ENCODE measurements at regions not wholly inside any gene's neighbourhood (a gene's known extent, or its start where the extent isn't known, plus 50 kb on each side); places are given as distances from the start of the nearest gene placed in this dataset.

- H3K4me3 Mint-ChIP-seq: no peak overlapping the region
- ChIA-PET POLR2A (no interaction called here), CTCF (no interaction called here)
- H3K27ac Mint-ChIP-seq: no peak overlapping the region
- no peak for DNase-seq
- no peaks in the 10 kb centered on the region for H3K4me1 Mint-ChIP-seq (ENCODE audit: low read depth)
- no peak for ATAC-seq
- H3K27me3 Mint-ChIP-seq (ENCODE audit: low read depth): no peaks in the 10 kb centered on the region
- no peaks in the 10 kb centered on the region for H3K36me3 Mint-ChIP-seq (ENCODE audit: low read depth)
- no peaks in the 10 kb centered on the region for H3K9me3 Mint-ChIP-seq (ENCODE audit: insufficient read depth)
Measured at GRCh38 chr10:29007370-29007747, 281.5 kb upstream of the LYZL1 start.

- Mint-ChIP-seq H3K27ac (no peak overlapping the region), H3K36me3 (ENCODE audit: low read depth) (no peaks in the 10 kb centered on the region), H3K27me3 (ENCODE audit: low read depth) (no peaks in the 10 kb centered on the region), H3K9me3 (ENCODE audit: insufficient read depth) (no peaks in the 10 kb centered on the region), H3K4me1 (ENCODE audit: low read depth) (no peaks in the 10 kb centered on the region), H3K4me3 (no peak overlapping the region)
- DNase-seq (no peak), ATAC-seq (no peak)
- CTCF ChIA-PET: no interaction called here
- POLR2A ChIA-PET: no interaction called here
Measured at GRCh38 chr10:29007748-29008610, 280.9 kb upstream of the LYZL1 start.

GRCh38 chr10:29009464-29009863 lies 279.4 kb upstream of the LYZL1 start:
- no peaks in the 10 kb centered on the region for H3K27me3 Mint-ChIP-seq (ENCODE audit: low read depth)
- H3K4me3 Mint-ChIP-seq: no peak overlapping the region
- POLR2A ChIA-PET: no interaction called here
- H3K9me3 Mint-ChIP-seq (ENCODE audit: insufficient read depth): no peaks in the 10 kb centered on the region
- H3K27ac Mint-ChIP-seq: no peak overlapping the region
- no peaks in the 10 kb centered on the region for H3K36me3 Mint-ChIP-seq (ENCODE audit: low read depth)
- ATAC-seq: no peak
- CTCF ChIA-PET: no interaction called here
- no peaks in the 10 kb centered on the region for H3K4me1 Mint-ChIP-seq (ENCODE audit: low read depth)
- DNase-seq: no peak

GRCh38 chr10:29011516-29011915 lies 277.4 kb upstream of the LYZL1 start:
- no peaks in the 10 kb centered on the region for H3K4me1 Mint-ChIP-seq (ENCODE audit: low read depth)
- ChIA-PET POLR2A (no interaction called here), CTCF (no interaction called here)
- no peaks in the 10 kb centered on the region for H3K36me3 Mint-ChIP-seq (ENCODE audit: low read depth)
- no peaks in the 10 kb centered on the region for H3K27me3 Mint-ChIP-seq (ENCODE audit: low read depth)
- ATAC-seq (no peak), DNase-seq (no peak)
- H3K9me3 Mint-ChIP-seq (ENCODE audit: insufficient read depth): no peaks in the 10 kb centered on the region
- no peak overlapping the region for H3K27ac Mint-ChIP-seq
- H3K4me3 Mint-ChIP-seq: no peak overlapping the region

GRCh38 chr10:29012926-29013554 lies 275.8 kb upstream of the LYZL1 start:
- H3K4me3 Mint-ChIP-seq: no peak overlapping the region
- H3K36me3 Mint-ChIP-seq (ENCODE audit: low read depth): no peaks in the 10 kb centered on the region
- POLR2A ChIA-PET: no interaction called here

GRCh38 chr10:29021591-29021990 lies 267.3 kb upstream of the LYZL1 start:
- no peak for DNase-seq
- no peaks in the 10 kb centered on the region for H3K4me1 Mint-ChIP-seq (ENCODE audit: low read depth)
- H3K36me3 Mint-ChIP-seq (ENCODE audit: low read depth): no peaks in the 10 kb centered on the region
- no peak for ATAC-seq
- ChIA-PET CTCF (no interaction called here), POLR2A (no interaction called here)
- H3K4me3 Mint-ChIP-seq: no peak overlapping the region
- no peaks in the 10 kb centered on the region for H3K9me3 Mint-ChIP-seq (ENCODE audit: insufficient read depth)
- no peak overlapping the region for H3K27ac Mint-ChIP-seq
- H3K27me3 Mint-ChIP-seq (ENCODE audit: low read depth): no peaks in the 10 kb centered on the region

More at GRCh38 chr10:29012926-29013554, 275.8 kb upstream of the LYZL1 start:
- H3K27ac Mint-ChIP-seq: no peak overlapping the region
- H3K27me3 Mint-ChIP-seq (ENCODE audit: low read depth): no peaks in the 10 kb centered on the region
- no peak for ATAC-seq
- H3K9me3 Mint-ChIP-seq (ENCODE audit: insufficient read depth): no peaks in the 10 kb centered on the region
- DNase-seq: no peak
- CTCF ChIA-PET: no interaction called here
- no peaks in the 10 kb centered on the region for H3K4me1 Mint-ChIP-seq (ENCODE audit: low read depth)

- ChIA-PET POLR2A (interaction anchor here (0.7 kb wide), 1 partner anchor 410 kb away, joined by 6 read pairs; no protein-coding TSS in a partner anchor), CTCF (no interaction called here)
- H3K4me1 Mint-ChIP-seq (ENCODE audit: low read depth): no peaks in the 10 kb centered on the region
- DNase-seq: no peak
- H3K4me3 Mint-ChIP-seq: no peak overlapping the region
- H3K9me3 Mint-ChIP-seq (ENCODE audit: insufficient read depth): no peaks in the 10 kb centered on the region
- no peak for ATAC-seq
- no peaks in the 10 kb centered on the region for H3K27me3 Mint-ChIP-seq (ENCODE audit: low read depth)
- no peak overlapping the region for H3K27ac Mint-ChIP-seq
- no peaks in the 10 kb centered on the region for H3K36me3 Mint-ChIP-seq (ENCODE audit: low read depth)
Measured at GRCh38 chr10:29022513-29022912, 266.4 kb upstream of the LYZL1 start.

GRCh38 chr10:29023678-29024077 lies 265.2 kb upstream of the LYZL1 start:
- Mint-ChIP-seq H3K4me3 (no peak overlapping the region), H3K4me1 (ENCODE audit: low read depth) (no peaks in the 10 kb centered on the region), H3K36me3 (ENCODE audit: low read depth) (no peaks in the 10 kb centered on the region), H3K27ac (no peak overlapping the region), H3K27me3 (ENCODE audit: low read depth) (no peaks in the 10 kb centered on the region), H3K9me3 (ENCODE audit: insufficient read depth) (no peaks in the 10 kb centered on the region)
- ChIA-PET POLR2A (no interaction called here), CTCF (no interaction called here)
- DNase-seq (no peak), ATAC-seq (no peak)

GRCh38 chr10:29026065-29026797 lies 262.6 kb upstream of the LYZL1 start:
- DNase-seq (no peak), ATAC-seq (no peak)
- Mint-ChIP-seq H3K4me1 (ENCODE audit: low read depth) (no peaks in the 10 kb centered on the region), H3K27ac (no peak overlapping the region), H3K36me3 (ENCODE audit: low read depth) (no peaks in the 10 kb centered on the region), H3K4me3 (no peak overlapping the region), H3K27me3 (ENCODE audit: low read depth) (no peaks in the 10 kb centered on the region), H3K9me3 (ENCODE audit: insufficient read depth) (no peaks in the 10 kb centered on the region)
- POLR2A ChIA-PET: no interaction called here
- CTCF ChIA-PET: no interaction called here

- Mint-ChIP-seq H3K4me1 (ENCODE audit: low read depth) (no peaks in the 10 kb centered on the region), H3K36me3 (ENCODE audit: low read depth) (no peaks in the 10 kb centered on the region), H3K9me3 (ENCODE audit: insufficient read depth) (no peaks in the 10 kb centered on the region), H3K27me3 (ENCODE audit: low read depth) (no peaks in the 10 kb centered on the region), H3K27ac (no peak overlapping the region), H3K4me3 (no peak overlapping the region)
- POLR2A ChIA-PET: no interaction called here
- no peak for ATAC-seq
- CTCF ChIA-PET: no interaction called here
- no peak for DNase-seq
Measured at GRCh38 chr10:29026802-29027580, 261.9 kb upstream of the LYZL1 start.

- CTCF ChIA-PET: no interaction called here
- Mint-ChIP-seq H3K27ac (no peak overlapping the region), H3K9me3 (ENCODE audit: insufficient read depth) (no peaks in the 10 kb centered on the region), H3K27me3 (ENCODE audit: low read depth) (no peaks in the 10 kb centered on the region), H3K4me3 (no peak overlapping the region), H3K4me1 (ENCODE audit: low read depth) (no peaks in the 10 kb centered on the region), H3K36me3 (ENCODE audit: low read depth) (no peaks in the 10 kb centered on the region)
- POLR2A ChIA-PET: no interaction called here
- ATAC-seq (no peak), DNase-seq (no peak)
Measured at GRCh38 chr10:29028486-29028885, 260.4 kb upstream of the LYZL1 start.

- H3K36me3 Mint-ChIP-seq (ENCODE audit: low read depth): no peaks in the 10 kb centered on the region
- no peak for DNase-seq
- no peaks in the 10 kb centered on the region for H3K4me1 Mint-ChIP-seq (ENCODE audit: low read depth)
- ChIA-PET POLR2A (no interaction called here), CTCF (interaction anchor here (1.2 kb wide), 1 partner anchor 98 kb away, joined by 3 read pairs; no protein-coding TSS in a partner anchor)
- no peak overlapping the region for H3K27ac Mint-ChIP-seq
- no peaks in the 10 kb centered on the region for H3K9me3 Mint-ChIP-seq (ENCODE audit: insufficient read depth)
- H3K27me3 Mint-ChIP-seq (ENCODE audit: low read depth): no peaks in the 10 kb centered on the region
- H3K4me3 Mint-ChIP-seq: no peak overlapping the region
- no peak for ATAC-seq
Measured at GRCh38 chr10:29030900-29031299, 258.0 kb upstream of the LYZL1 start.

All from activated CD8-positive, alpha-beta T cell treated with anti-CD3 and anti-CD28 coated beads, Interleukin-2, amount 10 ng/mL, durations not matched to agents 7 days and 5 days (primary cell).